ENCODE measurements at regions not wholly inside any gene's neighbourhood (a gene's known extent, or its start where the extent isn't known, plus 50 kb on each side); places are given as distances from the start of the nearest gene placed in this dataset.

DNA sequence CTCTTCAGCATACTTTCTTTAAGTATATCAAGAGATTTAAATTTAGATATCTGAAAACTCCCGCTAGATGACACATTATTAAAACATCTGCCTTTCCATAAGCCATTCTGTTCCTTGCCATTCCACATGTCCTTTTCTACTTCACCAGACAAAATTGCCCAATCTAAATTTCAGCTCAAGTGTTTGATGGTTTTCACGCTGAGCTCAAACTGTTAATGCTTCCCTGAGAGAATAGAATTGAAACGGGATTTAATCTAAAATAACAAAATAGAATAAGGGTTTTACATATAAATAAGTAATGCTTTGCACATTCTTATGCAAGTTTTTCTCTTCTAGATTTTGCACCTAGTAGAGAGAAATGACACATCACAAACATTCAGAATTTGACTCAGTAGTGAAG is 764.5 kb upstream of the TENM3 start:
- no peak for TF ChIP-seq POLR2A (IDR thresholded peaks at IDR 0.05)
- TF ChIP-seq, protein P1, sequence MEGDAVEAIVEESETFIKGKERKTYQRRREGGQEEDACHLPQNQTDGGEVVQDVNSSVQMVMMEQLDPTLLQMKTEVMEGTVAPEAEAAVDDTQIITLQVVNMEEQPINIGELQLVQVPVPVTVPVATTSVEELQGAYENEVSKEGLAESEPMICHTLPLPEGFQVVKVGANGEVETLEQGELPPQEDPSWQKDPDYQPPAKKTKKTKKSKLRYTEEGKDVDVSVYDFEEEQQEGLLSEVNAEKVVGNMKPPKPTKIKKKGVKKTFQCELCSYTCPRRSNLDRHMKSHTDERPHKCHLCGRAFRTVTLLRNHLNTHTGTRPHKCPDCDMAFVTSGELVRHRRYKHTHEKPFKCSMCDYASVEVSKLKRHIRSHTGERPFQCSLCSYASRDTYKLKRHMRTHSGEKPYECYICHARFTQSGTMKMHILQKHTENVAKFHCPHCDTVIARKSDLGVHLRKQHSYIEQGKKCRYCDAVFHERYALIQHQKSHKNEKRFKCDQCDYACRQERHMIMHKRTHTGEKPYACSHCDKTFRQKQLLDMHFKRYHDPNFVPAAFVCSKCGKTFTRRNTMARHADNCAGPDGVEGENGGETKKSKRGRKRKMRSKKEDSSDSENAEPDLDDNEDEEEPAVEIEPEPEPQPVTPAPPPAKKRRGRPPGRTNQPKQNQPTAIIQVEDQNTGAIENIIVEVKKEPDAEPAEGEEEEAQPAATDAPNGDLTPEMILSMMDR (IDR thresholded peaks at IDR 0.05): no peak
